ENCODE measurements at regions not wholly inside any gene's neighbourhood (a gene's known extent, or its start where the extent isn't known, plus 50 kb on each side); places are given as distances from the start of the nearest gene placed in this dataset.

DNA sequence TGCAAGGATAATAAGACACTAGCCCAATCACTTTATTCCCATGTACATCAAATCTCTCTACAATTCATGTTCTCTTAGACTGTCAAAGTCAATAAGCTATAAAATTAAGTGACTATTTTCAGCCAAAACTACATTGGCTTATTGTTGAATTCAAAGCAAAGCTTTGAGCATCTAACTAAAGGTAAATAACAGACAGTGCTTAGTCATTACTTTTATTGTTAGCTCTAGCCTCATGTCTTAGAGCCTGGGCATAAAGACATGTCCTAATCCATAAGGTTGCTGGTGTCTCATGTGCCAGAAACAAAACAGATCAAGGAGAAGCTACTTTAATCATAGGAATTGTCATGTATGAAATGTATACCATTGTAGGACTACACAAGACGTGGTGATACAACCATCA is 103.1 kb upstream of the UNC5C start:
- DNase-seq: no peak

DNA sequence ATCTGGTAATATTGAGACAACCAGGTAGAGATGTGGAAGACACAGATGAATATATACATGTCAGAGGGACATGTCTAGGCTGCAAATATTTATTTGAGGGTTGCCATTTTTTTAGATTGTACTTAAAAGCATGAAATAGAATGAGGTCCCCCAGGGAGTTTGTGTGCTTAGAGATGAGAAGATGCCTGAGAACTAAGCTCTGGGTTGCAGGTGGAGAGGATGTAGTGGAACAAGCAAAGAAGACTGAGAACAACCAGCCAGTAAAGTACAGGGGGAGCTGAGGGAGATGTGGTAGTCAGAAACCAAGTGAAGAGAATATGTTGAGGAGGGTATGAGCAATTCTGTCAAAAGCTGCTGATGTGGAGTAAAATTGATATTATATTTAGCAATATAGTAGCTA is 95.6 kb upstream of the UNC5C start:
- DNase-seq: no peak

DNA sequence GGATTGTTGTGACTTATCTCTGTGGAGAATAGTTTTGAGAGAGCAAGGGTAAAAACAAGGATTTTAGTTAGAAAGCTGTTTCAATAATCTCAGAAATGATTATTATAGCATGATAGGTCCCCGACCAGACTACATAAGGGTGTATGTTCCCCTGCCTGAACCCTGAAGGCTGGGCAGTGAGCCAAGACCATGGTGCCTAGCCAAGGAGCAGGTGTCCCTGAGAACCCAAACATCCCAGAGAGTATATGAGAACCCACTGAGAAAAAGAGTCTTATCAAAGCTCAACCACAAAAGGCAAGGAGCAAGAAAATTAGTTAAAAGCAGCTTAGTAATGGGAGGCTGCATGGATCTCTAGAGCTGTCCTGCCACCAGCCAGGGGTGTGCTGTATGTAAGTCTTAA is 94.9 kb upstream of the UNC5C start:
- DNase-seq: no peak

DNA sequence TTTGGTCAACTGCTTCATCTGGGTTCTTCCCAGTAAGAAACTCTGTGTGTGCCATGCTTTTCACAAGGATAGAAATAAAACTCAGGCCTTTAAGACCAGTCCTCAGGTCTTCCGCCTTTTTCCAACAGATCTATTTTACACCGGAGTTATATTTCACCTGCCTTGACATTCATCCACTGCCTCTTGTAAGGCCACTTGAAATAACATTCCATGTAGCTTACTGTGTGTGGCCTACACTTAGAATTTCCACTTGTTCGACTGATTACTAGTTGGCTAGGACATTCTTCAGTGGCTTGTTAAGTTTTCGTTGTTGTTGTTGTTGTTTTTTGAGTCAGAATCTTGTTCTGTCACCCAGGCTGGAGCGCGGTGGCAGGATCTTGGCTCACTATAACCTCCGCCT is 92.8 kb upstream of the UNC5C start:
- DNase-seq: no peak

DNA sequence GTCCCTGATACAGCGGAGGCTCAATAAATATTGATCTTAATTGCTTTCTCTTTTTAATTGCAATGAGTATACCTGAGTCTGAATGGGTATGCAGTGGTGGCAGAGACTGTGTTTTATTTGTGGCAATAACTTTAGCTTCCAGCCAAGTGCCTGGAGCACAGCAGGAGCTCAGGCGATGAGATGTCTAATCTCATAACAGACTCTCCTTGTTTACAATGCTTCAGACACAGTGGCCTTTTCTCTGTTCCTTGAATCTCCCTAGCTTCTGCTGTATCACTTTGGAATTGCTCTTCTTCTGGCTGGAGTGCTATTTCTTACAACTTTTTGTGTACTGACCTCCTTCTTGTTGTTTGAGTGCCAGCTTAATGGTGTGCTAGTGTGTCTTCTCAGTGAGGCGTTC is 91.5 kb upstream of the UNC5C start:
- DNase-seq: no peak

DNA sequence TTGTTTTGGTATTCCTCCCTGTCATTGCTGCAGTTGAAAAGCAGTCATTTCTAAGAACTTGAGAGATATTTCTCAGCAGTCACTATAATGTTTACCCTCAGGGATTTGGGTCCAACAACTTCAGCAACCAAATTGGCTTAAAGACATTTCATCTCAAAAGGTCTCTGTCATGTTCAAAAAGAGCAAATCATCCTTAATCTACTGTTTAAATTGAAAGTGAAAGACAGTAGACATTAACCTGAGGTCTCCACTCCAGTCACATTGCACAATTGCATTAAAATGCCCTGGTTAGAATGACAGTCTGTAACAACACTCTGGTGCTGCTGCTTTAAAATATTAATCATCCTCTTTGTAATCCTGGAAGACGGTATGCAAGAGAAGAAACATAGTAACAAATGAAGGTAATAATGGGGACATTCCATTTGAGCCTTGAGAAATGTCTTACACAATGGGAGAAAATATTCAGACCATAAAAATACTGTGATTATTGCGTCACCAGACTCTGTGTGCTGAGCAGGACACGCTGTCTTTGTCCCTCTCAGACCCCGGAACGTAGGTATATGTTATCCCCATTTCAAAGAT is 90.2 kb upstream of the UNC5C start:
- no peak for DNase-seq

DNA sequence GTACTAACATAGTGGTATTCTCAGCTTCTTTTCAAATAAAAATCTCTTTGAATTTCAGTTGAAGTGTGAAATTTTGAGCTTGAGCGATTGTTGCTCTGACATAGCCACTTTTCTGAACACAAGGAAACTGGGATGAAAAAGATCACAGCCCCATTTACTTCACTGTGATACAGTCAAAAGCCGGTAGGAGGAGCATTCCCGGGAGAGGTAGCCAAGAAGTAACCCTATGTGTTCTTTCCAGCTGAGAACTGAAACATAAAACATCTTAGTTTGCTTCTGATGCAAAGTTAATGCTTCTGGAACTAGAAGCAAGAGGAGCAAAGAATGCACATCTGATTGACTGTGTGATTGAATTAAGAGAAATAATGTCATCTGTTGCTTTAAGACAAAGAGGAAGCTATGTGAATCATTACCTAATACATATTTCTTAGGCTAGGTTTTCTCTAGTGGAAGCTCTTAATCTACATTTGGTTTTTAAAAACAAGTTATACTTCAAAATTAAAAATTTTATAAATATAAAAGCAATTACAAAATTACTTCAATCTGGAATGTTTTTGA is 88.3 kb upstream of the UNC5C start:
- no peak for DNase-seq

DNA sequence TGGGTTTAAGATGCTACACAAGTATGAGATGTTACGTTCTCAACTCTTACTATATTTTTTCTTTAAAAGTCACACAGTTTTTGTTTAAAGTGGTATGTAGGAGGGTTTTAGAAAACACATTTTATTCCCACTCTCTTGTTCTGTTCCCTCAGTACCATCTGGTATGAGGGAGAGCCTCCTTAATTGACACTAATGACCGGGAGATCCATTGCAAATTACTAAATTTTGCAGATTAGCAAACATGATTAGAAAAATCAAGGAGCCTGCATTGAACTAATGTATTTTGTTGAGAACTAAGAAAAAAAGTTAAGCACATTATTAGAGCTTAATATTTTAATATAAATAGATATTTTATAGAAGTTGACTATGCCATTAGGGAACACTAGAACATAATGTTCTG is 87.3 kb upstream of the UNC5C start:
- no peak for DNase-seq

DNA sequence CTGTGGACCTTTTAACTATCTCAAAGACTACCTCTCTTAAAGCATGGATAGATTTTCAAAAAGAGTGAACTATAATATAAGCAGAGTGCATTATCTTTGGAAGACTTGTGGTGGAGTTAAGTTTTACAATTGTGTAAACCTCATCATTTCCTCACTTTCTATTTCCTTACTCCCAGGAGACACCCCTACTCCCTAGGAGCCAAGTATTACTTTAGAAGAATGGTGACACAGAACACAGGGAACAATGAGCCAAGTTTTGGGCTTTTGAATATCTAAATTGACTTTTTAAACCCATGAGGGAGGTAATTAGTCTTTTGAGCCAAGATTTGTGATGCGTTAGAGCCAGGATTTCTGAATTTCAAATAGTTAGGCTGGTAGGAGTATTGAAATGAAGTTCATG is 78.9 kb upstream of the UNC5C start:
- DNase-seq: no peak

DNA sequence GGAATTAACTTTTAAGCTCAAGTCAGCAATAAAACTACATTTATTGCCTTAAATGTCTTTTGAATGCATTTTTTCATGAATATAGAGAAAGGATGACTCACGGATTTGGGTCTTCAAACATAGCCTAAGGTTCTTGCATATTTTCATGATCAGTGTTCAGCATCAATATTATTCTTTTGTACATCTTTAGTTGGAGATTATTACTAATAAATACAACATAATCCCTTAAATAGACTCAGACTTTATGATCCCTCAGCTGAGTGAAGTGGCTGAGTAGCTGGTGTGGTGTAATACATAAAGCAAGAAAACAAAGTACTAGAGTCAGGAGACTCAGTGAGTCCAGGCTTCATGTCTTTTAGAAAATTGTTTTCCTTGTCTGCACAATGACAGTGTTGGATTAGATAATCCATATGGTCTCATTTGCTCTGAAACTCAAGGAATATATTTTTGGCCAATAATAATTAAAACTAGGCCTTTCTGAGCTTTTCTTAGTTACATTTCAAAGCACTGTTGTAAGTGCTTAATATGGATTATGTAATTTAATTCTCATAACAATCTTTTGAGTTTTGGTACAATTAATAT is 78.3 kb upstream of the UNC5C start:
- DNase-seq: no peak

DNA sequence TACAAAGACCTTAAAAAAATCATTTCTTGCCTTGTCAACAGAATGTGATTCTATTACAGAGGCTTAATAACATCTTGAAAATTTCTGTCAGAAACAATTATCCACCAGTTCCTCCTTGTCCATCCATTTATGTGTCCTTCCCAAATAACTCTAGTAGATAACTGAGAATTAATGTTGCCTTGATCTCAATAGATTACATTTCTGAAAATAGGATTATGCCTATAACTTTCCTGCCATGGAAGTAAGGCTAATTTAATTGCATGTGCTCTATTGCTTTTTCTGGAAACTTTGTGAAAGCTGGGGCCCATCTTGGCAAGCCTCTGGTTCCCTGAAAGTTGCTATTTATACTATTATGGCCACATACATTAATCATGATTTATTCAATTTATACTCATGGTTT is 76.2 kb upstream of the UNC5C start:
- DNase-seq: no peak

DNA sequence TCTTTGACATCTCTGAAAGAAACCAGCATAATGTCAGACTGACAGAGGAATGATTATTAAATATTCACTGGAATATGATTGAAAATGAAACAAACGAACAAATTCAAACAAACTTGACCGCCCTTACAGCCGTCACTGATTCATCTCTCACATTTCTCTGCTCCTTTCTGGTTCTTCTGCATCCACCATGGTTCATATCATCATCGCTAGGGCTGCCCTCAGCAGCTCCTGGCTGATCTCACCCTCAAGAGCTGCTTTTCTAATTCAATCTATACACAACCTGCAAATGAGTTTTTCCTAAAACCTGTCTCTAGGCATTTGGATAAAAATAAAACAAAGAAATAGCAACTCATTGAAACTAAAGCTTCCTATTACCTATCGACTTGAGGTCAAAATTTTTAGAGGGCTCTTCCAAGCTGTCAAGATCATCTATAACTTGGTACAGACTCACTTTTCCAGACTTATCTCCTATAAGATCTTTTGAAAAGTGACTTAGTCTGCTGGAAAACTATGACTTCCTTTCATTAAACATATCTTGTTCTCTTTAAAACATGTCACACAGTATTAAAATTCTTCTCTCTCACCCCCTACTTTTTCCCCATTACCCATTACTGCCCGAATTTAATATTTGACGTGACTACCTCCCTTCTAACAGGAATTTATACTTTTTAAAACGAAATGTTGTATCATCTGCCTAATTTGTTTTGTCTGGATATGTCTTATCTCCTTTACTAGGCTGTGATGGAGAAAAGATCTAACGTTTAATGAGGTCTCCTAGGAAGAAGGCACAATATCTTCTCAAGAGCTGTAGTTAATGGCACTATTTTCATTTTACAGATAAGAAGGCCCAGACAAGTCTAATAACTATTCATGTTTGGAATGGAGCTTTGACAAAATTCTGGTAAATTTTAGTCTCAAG is 71.0 kb upstream of the UNC5C start:
- DNase-seq: no peak

DNA sequence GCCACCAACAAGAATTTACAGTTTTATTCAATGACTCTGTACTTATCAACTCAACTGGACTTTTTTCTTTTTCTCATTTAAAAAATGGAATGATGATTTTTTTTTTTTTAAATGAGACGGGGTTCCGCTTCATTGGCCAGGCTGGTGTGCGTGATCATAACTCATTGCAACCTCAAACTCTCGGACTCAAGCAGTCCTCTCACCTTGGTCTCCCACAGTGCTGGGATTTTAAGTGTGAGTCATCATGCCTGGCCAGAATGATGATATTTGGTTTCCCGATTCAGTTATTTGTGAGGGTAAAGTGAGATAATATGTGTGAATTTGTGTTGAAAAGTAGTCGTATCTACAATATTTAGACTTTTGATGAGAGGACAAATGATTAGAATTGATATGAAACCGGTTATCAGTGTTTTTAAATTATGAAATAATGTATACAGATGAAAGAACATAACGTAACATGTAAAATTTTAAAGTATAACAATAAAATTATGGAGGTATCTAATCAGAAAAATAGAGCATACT is 66.0 kb upstream of the UNC5C start:
- no peak for DNase-seq

DNA sequence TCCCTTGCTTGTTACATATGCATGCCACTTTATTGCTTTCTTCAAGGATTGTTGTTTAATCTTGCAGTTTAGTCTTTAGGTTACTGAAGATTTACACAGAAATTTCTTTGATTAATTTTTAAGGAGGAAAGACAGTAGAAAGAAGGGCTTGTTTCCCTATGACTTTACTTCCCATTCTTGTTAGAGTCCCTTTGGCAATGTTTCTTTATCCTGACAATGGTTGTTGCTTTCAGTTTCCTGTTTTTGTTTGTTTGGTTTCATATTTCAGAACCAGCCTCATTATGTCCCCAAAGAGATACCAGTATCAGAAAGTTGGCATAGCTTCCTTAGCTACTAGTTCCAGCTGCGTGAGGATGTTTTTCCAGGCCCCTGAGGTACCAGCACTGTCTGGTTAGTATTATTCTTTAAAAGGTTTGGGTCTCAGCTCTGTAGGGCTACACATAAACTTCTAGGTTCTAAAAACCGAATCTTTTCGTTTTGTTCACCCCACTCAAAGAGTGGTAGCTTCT is 61.3 kb upstream of the UNC5C start:
- DNase-seq: no peak

DNA sequence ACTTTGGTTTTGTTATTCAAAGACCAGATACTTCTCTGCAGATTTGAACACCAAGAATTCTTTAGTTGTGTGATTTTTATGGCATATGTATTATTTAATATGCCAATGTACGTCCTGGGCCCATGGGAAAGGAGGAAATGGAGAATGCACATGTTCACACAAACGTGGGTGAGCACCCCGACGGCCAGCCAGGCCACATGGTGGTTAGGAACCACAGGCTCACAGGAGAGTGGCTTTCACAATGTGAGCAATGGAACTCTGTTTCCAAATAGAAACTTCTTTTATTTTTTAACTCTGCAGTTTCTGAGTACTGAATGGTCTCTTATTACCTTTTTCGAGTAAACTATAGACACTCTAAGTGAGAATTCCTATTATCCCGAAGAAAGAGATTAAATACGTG is 58.0 kb upstream of the UNC5C start:
- DNase-seq: no peak

DNA sequence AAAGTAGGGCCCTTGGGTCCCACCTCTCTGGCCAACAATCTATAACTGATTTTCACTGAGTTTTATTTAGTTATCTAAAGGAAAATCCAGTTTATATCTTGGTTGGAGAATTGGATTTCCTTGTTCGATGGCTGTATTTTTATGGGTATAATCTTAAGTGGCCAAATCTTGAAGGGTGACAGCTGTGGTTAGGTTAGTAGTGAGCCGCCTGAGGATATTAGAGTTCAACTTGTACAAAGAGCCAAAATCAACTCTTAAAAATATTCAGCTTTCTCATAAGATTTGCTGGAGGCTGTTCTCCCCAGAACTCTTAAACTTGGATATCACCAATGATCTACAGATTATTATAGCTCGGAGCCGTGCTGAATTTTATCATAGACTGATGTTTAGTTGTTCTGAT is 54.6 kb upstream of the UNC5C start:
- no peak for DNase-seq

DNA sequence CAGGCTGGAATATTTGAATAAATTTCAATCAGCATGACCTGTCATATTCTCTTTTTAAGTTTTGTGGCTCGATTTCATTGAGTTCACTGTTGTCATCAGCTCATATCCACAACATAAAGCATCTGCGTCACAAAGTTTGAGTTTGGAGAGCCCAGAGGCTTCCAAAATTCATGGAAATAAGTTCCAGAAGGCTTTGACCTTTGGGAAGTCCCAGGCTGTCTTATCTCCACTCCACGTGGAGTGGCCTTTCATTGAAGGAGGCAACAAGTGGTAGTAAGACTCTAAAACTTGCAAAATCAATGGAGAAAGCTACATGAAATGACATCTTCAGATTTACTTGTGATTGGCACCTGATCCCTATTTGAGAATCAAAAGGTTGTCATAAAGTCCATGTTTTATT is 54.1 kb upstream of the UNC5C start:
- no peak for DNase-seq

DNA sequence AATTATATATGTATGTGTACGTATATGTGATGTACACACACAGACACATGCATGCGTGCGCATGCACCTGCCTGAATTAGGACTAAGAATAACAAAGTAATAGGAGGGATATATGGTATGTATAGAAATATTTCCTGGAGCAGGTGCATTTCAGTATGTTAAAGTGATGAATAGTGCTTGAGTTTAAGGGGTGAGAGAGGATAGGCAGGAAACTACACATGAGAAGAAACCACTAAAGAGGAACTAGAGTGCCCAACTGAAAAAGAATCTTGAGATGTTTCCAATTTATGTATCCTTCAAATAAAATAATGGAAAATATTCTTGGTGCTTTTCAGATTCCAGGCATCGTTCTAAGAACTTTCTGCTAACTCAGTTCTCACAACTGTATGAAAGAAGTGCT is 52.6 kb upstream of the UNC5C start:
- no peak for DNase-seq

DNA sequence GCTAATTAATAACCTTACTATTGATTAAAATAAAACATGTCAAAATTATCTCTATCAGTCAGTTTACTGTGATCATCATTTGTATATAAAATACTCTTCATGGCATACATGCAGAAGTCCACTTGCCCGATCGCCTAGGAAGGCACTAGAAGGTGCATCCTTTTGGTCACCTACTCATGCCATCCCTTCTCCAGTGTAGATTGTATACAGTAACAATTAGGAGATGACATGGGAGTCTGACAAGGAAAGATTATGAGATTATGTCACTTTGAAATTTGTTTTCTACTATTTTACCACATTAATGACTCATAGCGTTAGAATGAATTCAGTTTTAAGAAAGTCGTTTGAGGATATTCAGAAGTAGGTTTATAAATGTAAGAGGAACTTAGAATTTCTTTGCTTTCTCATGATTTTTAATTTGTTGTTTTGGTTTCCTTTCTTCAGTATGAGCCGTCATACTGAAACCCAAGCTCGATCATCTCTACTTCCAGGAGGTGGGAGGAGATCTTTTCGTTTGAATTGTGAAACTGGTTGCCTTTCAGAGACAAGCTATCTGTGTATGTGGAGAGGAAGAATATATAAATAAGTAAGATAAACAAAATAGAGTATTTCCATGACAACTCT is 51.1 kb upstream of the UNC5C start:
- no peak for DNase-seq

Measured in fibroblast of skin of right quadriceps (primary cell).